NOMO-1 (cell line): ENCODE measurements at regions not wholly inside any gene's neighbourhood (a gene's known extent, or its start where the extent isn't known, plus 50 kb on each side); places are given as distances from the start of the nearest gene placed in this dataset.
A peak's percentile ranks its signal among the peaks of the same experiment; 100 is the strongest.
"Not testable (repeated sequence)": the region's sequence is repeated elsewhere in the genome, so short reads cannot be mapped to it uniquely, and the experiment has no call there.

Experiments
- DNase-seq, 2 experiments: peaks; one replicate each; lab custom pipeline; 2025; ENCODE audit not compliant: unreplicated experiment in 2 of 2; lab: John Stamatoyannopoulos, UW

GRCh38 chr6:14470101-14470500 lies 352.5 kb downstream of the CD83 start:
- DNase-seq, result no peak

GRCh38 chr6:14470671-14471070 lies 353.1 kb downstream of the CD83 start:
- DNase-seq, result no peak

GRCh38 chr6:14472255-14472985 lies 354.8 kb downstream of the CD83 start:
- DNase-seq, result no peak

- DNase-seq, result no peak
Measured at GRCh38 chr6:14472986-14473337, 355.4 kb downstream of the CD83 start.

DNA sequence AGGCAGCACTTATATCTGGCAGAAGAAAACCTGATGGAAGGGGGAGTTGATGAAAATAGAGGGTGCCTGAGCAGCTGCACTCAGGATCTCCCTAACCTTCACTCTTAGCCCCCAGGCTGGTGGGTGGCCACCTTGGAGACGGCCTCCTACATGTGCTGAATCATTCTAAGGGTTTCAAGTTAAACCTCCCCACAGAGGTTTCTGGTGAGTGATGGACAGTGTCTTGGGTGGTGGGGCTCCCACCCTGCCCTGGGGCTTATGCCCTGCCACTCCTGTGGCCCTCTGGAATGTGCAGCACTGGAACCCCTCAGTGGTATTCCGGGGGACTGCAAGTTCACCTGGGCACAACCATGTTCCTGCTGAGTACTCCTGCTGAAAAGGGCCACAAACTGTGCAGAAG lies 357.2 kb downstream of the CD83 start:
- no peak for DNase-seq

DNA sequence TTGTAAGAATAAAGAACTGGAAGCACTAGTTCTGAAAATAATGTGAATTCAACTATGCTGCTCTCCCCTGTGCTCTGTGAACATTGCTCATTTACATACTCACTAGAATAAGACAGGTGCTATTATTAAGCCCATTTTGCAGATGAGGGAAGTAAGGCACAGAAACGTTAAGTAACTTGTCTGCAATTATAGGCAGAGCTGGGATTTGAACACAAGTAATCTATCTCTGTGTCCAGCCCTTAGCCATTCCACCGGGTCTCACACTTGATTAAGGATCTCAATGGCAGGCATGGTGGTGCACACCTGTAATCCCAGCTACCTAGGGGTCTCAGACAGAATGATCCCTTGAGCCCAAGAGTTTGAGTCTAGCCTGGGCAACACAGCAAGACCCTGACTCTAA lies 357.7 kb downstream of the CD83 start:
- no peak for DNase-seq

GRCh38 chr6:14476793-14477531 lies 359.4 kb downstream of the CD83 start:
- no peak for DNase-seq

DNA sequence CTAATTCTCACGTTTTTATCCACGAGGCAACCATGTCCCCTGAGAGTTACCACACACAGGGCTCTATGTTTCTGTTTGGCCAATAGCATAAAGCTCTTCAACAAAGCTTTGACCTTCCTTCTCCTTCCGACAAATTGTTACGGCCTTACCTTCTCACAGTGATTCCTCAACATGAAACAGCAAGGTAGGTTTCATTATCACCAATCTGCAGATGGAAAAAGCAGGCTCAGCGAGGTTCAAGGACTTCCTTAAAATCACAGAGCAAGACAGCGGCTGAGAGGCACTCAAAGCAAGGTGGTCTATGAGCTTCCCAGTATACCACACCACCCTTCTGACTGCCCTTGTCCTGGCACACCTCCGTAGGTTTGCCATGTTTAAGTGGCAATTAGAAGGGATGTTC lies 360.0 kb downstream of the CD83 start:
- DNase-seq, result no peak

- peak; percentile 35 to 55 for DNase-seq
Measured at GRCh38 chr6:14478381-14479225, 361.0 kb downstream of the CD83 start.

DNA sequence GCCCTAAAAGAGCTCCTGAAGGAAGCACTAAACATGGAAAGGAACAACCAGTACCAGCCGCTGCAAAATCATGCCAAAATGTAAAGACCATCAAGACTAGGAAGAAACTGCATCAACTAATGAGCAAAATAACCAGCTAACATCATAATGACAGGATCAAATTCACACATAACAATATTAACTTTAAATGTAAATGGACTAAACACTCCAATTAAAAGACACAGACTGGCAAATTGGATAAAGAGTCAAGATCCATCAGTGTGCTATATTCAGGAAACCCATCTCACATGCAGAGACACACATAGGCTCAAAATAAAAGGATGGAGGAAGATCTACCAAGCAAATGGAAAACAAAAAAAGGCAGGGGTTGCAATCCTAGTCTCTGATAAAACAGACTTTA lies 364.4 kb downstream of the CD83 start:
- DNase-seq, result not testable (repeated sequence)

- no peak for DNase-seq
Measured at GRCh38 chr6:14487625-14488024, 370.1 kb downstream of the CD83 start.

- no peak for DNase-seq
Measured at GRCh38 chr6:14488180-14488579, 370.6 kb downstream of the CD83 start.

DNA sequence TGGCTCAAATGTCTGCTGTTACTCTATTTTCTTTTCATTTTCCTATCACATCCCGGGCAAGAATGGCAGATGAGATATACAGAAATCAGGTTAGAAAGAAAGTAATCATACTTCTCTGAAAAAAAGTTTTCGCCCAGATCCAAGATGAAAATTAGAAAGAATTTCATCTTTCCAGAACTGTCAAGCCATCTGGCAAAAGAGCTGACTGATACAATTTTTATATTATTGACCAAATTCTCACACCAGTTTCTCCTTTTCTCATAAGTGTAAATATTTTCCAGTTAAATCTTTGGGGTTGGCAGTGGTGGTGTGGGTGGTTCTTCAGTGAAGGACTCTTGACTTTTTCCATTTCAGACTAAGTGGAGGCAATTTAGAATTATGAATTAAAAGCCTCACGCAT lies 371.9 kb downstream of the CD83 start:
- DNase-seq, result no peak

DNA sequence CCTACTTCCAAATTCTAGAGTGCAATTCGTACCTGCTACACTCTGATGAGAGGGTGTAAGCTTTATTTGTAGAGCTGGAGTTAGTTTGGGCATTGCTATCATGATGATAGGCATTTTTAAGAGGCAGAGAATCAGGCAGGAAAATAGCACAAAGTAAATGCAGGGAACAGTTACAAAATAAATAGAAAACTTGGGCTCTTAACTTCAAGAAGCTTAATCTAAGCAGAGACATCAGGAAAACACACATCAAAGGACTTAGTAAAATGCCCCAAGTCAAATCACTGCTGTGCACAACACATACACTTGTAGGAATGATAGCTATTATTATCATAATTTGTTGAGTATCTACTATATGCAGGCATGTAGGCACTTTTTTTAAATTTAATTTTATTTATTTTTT lies 381.2 kb downstream of the CD83 start:
- DNase-seq, result no peak

- no peak for DNase-seq
Measured at GRCh38 chr6:14499309-14499708, 381.7 kb downstream of the CD83 start.

DNA sequence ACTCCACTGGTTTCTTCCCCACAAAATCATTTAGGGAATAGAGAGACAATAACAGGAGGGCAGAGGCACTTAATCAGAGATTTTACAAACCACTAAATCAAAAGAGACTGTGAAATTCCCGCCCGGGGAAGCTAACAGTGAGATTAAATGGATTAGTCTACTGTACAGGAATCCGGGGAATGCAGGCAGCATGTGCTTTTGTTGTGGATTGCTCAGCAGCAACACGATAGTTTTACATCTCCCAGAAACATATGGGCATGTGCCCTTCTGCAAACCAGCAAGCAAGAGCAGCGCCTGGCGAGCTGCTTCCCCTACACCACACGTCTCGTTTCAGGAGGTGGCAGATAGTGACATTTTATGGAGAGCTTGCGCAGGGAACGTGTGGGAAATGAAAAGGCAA lies 382.3 kb downstream of the CD83 start:
- no peak for DNase-seq

DNA sequence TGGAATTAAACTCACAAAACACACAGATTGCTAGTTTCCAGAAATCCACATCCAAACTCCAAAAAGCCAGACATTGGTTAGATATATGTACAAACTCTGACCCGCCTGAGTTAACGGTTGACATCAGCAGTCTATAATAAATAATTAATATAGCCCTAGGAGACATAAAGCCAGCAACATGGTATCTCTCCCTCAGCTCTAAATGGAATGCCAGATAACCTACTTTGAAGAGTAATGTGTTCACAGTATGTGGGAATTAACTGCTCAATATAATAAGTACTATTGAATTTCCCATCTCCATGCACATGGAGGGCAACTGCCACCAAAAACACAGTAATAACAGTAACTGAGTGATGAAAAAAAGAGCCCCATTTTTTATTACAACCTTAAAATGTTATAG lies 383.2 kb downstream of the CD83 start:
- no peak for DNase-seq

- no peak for DNase-seq
Measured at GRCh38 chr6:14501240-14501639, 383.7 kb downstream of the CD83 start.

- no peak for DNase-seq
Measured at GRCh38 chr6:14501914-14502313, 384.3 kb downstream of the CD83 start.

DNA sequence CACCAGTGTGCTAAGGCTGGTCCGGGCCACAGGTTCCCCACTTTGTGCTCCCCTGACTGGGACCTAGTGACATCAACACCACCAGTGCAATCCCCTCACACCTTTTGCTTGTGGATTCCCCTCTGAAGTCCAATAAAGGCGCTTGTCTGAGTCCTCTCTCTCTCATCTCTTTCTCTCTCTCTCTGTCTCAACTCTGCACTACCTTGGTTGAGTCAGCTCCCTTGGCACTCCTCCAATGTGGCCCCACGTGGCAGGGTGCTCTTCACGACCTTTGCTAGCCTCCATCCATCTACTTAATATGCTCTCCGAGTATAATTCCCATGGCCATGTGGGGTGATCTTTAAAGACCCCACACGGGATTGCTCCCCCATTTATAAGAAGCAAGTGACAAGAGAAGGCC lies 385.0 kb downstream of the CD83 start:
- DNase-seq, result no peak

GRCh38 chr6:14505401-14505800 lies 387.8 kb downstream of the CD83 start:
- DNase-seq, result no peak
